HG03460 (cell line): ENCODE measurements at regions not wholly inside any gene's neighbourhood (a gene's known extent, or its start where the extent isn't known, plus 50 kb on each side); places are given as distances from the start of the nearest gene placed in this dataset.
"Not testable (repeated sequence)": the region's sequence is repeated elsewhere in the genome, so short reads cannot be mapped to it uniquely, and the experiment has no call there.

Source experiments
- ATAC-seq: cut with Tn5 transposase; IDR thresholded peaks from one replicate; pipeline ENCODE4 v1.9.1; 2021; ENCODE audit not compliant: unreplicated experiment

DNA sequence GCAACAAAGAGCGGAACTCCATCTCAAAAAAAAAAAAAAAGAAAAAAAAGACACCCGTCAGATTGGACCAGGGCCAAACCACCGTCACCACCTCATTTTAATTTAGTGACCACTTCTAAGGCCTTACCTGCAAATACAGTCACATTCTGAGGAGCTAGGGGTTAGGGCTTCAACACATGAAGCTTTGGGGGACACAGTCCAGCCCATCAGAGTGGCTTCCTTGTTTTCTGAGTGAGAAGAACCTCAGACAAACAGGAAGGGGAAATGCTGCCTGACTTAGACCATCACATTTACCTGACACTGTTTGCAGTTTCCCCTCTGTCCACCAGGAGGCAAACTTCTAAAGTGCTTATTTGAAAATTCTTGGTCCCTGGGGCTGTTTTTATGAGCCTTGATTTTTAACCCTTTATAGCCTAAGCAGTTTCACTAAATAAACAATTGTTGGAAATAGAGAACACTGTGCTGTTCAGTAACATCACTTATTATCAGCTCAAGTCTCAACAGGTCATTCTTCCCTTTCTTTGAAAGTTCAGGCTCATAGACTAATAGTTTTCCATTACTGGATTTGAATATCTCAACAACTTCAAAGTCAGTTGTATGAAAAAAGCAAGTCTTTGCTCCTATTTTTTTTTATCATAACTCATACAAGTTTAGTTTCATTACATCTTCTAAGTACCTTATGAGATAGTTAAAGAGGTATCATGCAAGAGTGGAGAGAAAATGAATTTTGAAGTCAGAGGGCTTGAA lies 74.9 kb upstream of the WASF3 start:
- peak; percentile 67 for ATAC-seq

DNA sequence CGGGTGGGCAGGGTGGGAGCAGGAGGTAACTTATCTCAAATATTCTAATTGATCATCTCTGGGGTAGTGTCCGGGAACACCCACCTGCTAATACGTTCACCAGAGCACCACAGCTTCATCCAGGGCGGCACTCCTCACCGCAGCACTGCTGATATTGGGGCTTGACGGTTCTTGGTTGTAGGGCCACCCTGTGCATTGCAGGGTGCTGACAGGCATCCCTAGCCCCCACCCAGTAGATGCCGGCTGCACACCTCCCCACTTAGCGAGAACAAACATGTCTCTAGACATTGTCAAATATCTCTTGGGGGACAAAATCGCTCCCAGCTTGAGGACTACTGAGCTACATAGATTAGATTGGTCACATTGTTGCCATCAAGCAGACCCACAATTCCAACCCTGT lies 73.9 kb upstream of the WASF3 start:
- no peak for ATAC-seq

DNA sequence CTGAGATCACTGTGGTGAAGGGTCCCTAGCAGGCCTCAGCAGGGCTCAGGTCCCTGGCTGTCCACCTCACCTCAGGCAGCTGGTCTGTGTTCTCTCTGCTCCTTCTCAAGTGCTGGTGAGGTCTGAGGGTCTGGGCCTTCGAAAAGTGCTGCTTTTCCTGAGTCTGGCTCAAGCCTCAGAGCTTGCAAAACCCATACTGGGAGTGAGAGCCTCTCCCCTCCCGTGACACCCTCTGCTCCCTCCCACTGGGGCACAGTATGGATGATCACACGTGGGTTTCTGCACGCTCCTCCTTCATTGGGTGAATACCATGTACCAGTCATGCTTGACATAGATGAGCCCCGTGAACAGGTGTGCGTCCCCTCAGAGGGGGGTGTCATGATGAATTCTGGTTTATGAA lies 73.3 kb upstream of the WASF3 start:
- ATAC-seq = no peak

DNA sequence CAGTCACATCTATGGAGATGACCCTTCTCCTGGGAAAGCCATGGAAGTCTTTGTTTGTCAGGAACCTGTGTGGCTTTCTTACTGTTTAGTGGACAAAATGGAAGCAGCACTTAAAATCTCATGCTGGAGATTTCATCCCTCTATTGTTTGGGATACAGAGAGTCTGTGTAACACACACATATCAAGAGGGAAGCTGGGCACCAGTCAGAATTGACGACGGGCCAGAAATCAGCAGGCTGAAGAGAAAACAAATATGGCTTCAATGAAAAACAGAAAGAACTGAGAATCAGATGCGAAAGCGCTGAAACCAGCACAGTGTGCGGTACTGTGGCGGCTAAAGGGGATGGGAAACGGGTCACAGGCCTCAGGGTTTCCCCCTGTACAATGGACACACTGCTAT lies 72.2 kb upstream of the WASF3 start:
- ATAC-seq = no peak

DNA sequence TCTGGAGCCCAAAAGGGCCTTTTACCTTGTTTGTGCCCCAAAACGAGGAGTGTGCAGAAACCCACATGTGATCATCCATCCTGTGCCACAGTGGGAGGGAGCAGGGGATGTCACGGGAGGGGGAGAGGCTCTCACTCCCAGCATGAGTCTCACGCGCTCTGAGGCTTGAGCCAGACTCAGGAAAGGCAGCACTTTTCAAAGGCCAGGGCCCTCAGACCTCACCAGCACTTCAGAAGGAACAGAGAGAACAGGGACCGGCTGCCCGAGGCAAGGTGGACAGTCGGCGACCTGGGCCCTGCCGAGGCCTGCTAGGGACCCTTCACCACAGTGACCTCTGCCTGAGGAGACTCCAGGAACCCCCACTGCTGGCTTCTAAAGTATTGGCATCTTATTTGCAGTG lies 71.7 kb upstream of the WASF3 start:
- no peak for ATAC-seq

DNA sequence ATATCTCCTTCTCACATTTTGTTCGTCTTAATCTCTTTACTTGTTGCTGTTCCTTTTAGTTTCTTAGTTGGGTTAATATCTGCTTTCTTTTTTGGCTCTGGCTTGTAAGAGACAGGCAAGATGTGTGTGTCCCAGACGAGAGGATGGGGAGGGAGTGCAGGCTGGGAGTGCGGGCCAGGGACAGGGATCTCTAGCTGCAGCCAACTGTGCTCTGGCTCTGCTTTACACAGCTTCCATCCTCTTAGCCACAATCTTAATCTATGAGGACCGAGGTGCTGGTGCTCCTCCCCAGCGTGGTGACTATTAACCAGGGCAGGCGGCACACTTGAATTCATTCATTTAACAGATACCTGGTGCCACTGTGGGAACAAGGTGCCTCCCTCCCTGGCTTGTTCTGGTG lies 70.9 kb upstream of the WASF3 start:
- no peak for ATAC-seq

DNA sequence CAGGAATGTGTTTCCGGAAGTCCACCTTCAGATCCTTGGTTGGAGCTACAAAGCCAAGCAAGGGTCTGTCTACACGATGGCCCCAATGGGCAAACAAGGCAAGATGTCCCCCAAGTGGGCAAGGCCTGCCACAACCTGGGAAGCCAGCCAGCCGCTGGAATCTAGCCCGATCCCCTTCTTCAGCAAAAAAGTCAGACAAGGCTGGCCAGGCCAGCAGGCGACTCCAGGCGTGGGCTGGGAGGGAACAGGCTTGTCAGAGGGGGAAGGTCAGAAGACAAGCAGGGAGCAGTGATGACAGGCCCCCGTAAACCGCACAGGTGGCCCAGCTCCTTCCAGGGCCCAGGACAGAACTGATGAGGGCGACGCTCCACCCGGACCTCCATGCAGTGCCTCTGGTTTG lies 69.7 kb upstream of the WASF3 start:
- ATAC-seq = no peak

DNA sequence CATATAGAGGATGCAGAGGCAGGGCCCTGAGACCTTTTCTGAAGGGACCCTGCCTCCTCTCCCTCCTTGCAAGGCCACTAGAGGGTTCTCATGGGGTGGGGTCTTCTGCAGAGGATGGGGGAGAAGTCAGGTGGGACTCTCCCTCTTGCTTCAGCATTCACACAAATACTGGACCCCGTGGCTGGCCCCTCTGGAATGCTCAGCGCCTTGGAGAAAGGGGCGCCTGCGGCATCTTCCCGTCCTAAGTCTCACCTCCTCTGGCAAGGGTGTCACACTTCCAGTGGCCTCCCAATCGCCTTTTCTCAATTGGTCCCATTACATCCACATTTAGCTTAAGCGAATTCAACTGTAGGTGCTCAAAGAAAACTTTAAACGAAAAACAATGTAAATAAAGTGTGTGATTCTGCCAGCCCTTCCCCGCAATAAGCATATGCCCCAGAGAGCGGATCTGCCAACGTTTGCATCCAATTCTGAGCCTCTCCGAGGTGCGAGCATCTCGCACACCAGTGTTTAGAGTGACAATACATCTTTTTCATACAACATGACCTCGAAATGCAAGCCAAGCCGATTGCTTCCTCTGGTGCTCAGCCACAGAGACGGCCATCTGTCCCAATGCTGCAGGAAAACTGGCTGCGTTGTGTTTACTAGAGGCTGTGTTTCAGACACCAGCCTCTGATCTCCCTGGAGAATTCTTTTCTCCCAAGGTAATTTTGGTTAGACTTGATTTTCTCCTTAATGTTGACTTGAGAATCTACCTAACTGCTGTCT lies 69.1 kb upstream of the WASF3 start:
- no peak for ATAC-seq

DNA sequence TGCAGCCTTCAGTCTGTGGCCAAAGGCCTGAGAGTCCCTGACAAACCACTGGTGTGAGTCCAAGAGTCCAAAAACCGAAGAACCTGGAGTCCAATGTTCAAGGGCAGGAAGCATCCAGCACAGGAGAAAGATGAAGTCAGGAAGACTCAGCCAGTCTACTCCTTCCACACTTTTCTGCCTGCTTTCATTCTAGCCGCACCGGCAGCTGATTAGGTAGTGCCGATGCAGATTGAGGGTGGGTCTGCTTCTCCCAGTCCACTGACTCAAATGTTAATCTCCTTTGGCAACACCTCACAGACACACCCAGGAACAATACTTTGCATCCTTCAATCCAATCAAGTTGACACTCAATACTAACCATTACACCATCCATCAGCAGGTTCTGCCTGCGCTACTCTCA lies 65.2 kb upstream of the WASF3 start:
- ATAC-seq = not testable (repeated sequence)

DNA sequence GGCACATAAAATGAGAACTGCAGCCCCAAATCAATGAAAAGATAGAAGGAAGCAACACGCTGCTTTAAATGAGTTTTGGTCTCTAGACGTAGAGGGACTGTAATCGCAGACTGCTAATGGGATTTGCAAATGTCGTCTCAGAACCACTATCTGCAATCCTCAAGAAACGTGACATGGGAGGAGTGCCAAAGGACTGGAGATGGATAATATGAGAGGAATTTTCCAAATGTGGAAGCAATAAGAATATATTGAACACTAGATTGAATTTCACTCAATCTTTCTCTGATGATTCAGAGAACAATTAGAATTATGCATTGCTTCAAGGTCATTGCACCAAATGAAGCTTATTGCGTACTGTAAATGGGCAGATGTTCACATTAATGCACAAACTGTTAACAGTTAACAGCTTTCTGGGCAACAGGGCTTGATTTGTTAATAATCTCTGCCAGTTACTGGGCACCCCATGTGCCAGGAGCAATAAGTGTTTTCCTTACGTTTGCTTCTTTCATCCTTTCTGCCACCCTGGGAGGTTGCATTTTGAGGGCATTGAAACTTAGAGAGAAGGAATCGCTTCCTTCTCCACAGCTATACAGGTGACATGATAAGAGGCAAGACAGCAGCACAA lies 62.8 kb upstream of the WASF3 start:
- ATAC-seq = no peak

DNA sequence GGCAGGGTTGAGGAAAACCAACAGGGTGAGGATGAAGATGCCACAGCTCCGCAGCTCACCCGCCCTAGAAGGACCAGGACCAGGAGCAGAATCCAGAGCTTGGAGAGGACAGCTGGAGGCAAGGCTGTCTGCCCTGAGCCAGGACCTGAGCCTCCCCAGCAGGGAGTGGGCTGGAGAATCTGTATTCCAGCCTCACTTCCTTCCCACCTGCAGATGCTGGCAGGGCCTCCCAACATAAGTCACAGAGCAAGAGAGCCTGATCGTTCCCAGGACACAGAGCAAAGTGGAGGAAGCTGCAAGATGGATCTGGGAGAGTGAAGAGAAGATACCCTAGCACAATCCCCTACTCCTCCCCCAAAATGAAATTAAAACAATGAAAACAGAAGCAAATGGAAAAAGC lies 61.7 kb upstream of the WASF3 start:
- ATAC-seq = no peak

DNA sequence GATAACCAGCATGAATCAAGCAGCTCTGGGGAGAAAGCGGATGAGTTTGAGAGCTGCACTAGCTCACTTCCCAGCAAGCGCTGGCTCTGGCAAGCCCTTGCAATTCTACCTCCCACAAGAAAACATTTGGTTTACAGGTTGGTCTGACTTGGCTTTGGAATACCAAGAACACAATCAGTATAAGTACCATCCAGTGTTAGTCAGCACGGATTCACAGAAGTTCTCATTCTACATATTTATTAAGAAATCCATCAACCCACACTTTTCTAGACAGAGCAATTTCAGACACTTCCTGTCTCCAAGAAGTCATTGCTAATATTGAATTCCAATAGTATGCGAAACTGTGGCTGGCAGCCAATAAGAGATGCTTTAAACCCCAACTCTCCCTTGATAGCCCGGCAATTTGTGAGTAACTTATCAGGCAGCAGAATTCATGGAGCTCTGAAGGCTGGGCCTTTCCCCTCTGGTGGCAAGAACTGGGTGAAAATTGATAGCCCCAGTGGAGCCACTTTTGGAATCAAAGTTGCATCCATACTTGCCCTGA lies 59.4 kb upstream of the WASF3 start:
- no peak for ATAC-seq

DNA sequence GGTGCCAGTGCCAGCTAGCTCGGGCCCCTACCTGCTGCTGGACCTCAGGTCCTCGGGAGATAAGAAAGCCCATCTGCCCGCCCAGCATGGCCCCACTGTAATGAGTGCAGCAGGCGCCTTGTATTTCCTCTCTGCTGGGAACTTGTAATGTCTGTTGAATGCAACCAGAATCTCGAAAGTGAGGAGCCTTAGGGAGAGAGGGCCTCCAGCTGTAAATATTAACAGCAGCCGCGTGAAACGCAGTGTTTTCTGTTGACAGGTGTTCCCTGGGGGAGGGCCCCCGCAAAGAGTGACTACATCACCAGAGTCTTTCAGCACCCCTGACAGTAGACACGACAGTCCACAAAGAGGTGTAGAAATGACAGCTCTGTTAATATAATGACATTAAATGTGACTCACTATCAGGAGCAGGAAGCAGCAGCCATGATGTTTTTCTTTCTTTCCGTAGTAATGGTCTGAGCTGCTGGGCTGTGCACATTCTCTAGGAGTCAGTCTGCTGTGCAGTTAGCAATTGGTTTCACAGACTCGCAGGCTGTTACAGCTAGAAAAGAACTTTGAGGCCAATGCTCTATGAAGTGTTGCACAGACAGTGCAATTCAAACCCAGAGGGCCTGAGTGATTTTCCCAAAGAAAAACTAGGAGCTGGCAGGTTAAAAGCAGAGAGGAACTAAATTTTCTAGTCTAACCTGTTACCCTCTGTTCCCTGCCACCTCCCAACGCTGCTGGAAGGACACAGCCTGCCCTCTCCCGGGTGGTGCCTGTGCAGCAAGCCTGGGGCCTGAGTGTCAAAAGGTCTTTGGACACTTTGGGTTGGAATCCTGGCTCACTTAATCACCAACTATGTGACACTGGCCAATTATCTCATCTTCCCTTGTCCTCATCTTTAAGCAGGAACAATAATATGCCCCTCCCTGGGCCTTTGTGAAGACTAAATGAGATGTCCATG lies 58.6 kb upstream of the WASF3 start:
- no peak for ATAC-seq

DNA sequence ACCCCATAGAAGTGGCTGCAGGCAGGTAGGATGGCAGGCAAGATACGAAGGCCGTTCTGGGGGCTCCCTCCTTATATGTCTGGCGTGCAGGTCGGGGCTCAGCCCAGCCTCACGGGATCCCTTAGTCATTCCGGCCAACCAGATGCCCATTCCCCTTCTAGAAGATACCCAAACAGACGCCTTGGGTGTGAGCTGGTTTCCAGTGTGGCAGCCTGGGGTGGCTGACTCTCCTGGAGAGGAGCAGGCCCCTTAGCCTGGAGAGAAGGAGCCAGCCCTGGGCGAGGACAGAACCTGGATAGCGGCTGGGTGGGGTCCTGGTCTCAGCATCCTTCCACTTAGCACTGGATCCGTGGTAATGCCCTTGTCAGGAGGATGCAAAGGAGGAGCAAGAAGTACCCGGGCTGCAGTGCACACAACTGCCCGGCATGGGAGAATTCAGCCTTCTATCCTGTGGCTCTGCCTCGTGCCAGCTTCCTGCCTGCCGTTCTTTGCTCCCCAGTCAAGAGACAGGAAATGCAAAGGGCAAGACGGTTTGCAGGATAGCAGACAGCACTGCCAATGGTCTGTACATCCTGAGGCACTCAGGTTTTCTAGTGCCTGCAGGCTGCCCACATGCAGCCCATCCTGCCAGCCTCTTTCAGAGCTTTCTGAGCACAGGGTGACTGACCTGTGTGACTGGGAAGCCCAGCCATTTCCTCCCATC lies 56.7 kb upstream of the WASF3 start:
- no peak for ATAC-seq

DNA sequence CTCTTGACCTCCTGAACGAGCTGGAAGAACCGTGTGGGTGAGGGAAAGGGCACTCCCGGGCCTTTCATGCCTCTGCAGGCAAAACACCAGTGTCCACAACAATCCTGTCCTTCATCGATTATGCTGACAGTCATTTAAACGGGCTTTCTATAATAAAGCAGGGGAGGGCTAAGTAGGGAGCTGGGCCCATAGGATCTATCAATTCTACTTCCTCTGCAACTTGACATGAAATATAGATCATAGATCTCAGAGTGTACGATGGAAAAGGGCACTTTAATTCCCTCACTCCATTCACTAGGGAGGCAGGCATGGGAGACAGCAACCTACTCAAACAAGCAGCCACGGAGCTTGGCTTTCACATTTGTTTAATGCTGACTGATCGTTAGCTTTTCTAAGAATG lies 55.8 kb upstream of the WASF3 start:
- ATAC-seq = no peak

DNA sequence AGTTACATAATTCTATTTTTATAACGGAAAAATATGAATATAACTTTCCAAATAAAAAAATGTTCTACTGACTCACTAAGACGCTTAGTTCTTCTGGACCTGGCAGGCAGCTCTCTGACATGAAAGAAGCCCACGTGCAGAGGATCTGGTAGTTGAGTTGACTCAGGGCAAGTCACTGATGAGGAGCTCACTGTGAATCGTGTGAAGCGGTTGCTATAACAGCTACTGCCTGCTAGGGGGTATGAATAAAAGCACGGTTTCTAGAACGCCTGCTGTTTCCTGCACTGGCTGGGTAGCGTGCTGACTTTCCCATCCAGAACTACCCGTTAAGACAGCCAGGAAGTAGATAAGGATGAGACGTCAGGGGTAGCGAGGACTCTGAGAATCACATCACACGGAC lies 54.7 kb upstream of the WASF3 start:
- no peak for ATAC-seq

DNA sequence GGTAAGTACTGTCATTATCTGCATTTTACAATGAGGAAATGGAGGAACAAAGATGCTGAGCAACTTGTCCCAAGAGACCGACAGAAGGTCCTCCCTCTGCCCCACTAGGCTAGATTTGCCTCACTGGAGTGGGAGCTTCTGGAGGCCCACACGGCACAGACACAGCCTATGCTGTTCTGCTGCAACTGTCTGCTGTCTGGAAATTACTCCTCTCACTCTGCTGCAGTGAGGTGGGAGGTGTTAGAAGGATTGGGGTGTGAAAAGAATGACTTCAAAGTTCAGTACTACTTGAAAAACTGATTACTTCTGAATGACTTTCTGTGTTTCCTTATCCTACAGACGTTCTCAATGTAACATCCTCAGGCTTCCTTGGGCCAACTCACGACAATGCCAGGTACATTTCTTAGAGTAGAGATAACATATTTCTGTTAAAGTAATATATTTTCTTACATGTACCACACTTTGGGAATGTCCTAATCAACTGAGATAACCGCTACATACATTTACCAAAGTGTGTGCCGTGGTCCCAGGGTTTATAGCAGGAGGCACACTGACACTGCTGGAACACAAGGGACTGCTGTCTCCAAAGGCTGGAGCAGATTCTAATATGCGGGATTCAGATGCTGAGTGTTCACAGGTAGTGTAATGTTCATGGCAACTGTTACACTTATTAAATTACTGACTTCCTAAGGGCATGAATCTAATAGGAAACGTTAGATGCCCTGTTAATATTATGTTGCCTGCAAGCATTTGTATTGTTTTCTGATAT lies 53.5 kb upstream of the WASF3 start:
- no peak for ATAC-seq
